Stimulated activated CD4-positive, alpha-beta T cell treated with anti-CD3 and anti-CD28 coated beads, Interleukin-4, amount 100 ng/mL, for 4 hours (primary cell): ENCODE measurements at regions not wholly inside any gene's neighbourhood (a gene's known extent, or its start where the extent isn't known, plus 50 kb on each side); places are given as distances from the start of the nearest gene placed in this dataset.

Experiments used
- DNase-seq, 2 experiments: peaks; one replicate each; pipeline ENCODE4 v3.0.0-alpha.2; 2020

- DNase-seq: no peak
These were observed 135.0 kb upstream of the ARL4C start for GRCh38 chr2:234631646-234632514.

DNA sequence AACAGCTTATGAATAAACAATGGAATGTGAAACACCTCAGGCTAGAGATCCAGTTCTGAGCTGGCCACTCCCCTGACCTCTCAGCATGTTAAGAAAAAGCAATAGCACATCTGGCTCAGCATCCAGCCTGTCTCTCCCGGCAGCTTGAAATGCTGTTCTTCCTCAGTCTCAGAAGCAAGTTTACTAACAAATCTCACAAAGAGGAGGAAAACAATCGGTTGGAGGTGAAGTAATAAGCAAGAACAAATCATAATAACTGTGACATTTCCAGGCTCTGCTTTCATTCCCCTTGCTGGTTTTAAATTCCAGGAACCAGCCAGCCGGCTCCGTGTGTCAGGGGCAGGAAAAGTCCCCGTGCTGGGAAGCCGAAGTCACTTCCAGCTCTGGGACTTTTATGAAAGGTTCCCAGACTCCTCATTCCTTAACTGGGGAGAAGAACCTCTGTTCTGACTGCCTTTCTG is 133.9 kb upstream of the ARL4C start:
- no peak for DNase-seq

GRCh38 chr2:234629596-234629995 is 132.7 kb upstream of the ARL4C start:
- DNase-seq: no peak

DNA sequence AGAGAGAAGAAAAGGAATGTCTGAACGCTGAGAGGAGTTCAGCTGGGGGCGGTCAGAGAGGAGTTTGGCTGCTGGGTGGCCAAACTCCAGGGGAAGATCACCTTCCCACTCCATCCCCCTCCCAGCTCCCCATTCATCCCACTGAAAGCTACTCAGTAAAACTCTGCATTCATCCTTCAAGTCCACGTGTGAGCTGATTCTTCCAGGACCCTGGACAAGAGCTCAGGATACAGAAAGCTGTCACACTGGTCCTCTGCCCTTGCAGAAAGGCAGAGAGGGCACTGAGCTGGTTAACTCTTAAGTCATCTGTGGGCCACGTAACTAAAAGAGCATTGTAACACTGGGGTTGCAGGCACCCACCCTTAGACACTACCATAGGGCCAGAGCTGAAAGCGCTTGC is 132.1 kb upstream of the ARL4C start:
- no peak for DNase-seq

DNA sequence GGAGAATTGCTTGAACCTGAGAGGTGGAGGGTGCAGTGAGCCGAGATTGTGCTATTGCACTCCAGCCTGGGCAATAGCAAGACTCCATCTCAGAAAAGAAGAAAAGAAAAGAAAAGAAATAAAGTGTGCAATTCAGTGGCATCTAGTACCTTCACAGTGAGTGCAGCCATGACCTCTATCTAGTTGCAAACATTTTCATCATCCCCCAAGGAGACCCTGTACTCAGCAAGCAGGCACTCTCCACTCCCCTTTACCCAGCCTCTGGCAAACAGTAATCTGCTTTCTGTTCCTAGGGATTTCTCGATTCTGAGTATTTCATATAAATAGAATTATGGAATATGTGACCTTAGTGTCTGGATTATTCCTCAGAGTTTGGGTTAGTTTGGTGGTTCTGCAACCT is 130.4 kb upstream of the ARL4C start:
- DNase-seq: no peak

- DNase-seq: no peak
These were observed 129.8 kb upstream of the ARL4C start for GRCh38 chr2:234626566-234627130.

GRCh38 chr2:234625626-234626250 is 128.9 kb upstream of the ARL4C start:
- DNase-seq: no peak

- no peak for DNase-seq
These were observed 126.7 kb upstream of the ARL4C start for GRCh38 chr2:234623521-234623991.

DNA sequence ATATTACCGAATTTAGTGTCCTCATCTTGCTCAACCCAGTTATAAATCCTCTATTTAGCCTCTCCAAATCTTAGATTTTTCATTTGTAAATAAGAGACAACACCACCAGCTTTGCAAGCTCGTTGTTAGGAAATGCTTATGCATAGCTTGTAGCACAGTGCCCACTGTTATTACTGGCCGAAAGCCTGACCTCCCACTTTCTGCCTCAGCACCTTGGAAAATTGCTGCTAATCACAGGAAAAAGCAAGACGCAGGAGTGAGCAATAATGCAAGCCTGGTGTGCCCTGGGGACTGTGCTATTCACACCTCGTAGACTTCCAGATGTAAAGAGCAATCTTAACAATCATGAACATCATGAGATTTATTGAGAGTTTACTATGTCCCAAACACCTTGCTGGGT is 124.2 kb upstream of the ARL4C start:
- no peak for DNase-seq

DNA sequence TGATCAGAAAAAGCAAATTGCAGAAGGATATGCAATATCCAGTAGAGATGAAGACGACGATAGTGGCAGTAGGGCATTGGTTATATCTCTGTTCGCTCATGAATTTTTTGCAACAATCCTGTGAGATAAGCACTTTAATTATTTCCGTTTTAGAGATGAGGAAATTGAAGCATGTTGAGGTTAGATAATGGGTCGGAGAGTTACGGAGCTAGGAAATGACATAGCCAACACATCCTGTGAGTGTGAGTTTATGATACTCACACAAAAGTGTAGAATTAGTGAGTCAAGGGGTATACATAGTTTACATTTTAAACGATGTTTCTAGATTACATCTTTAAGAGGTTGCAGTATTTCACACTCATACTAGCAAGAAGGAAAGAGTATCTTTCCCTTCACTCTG is 123.1 kb upstream of the ARL4C start:
- DNase-seq: no peak

DNA sequence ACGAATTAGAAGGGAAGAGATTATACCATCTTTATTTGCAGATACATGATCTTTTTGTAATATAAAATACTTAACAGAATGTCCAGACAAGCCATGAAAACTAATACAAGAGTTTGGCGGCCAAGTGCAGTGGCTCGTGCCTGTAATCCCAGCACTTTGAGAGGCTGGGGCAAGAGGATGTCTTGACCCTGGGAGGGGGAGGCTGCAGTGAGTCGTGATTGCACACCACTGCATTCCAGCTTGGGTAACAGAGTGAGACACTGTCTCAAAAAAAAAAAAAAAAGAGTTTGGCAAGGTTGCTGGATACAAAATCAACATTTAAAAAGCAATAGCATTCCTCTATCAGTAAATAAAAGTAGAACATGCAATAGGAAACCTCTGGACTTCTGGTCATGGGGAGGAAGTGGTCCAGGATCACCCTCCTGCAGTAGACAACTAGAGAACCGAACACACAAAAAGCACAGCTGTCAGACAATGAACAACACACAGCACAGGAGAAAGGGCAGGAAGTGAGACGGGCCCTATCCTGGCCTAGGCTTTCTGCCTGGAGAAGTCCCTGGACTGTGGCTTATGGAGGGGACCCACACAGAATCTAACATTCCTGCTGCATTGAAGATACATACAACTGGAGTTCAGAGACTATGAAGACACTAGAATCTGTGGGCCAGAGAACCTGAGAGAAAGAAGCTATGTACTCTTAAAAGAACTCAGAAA is 118.9 kb upstream of the ARL4C start:
- DNase-seq: no peak

DNA sequence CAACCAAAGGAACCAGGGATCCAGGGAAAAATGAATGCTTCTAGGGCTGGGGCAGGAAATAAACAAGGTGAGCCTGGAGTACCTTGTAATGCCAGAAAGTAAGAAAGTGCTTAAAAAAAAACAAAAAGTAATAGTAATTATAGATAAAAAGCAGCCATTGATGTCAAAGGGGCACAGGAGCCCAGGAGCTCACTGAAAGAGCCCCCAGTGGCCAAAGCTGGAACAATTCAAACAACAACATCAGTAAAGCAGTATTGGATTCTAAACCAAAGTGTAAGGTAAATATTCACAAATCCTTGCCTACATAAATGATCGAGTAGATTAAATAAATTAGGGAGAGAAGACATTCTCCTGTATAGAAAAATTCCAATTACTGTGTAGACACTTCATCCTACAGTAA is 114.3 kb upstream of the ARL4C start:
- DNase-seq: no peak

- no peak for DNase-seq
These were observed 112.1 kb upstream of the ARL4C start for GRCh38 chr2:234608946-234609345.

GRCh38 chr2:234607691-234608090 is 110.8 kb upstream of the ARL4C start:
- DNase-seq: no peak

DNA sequence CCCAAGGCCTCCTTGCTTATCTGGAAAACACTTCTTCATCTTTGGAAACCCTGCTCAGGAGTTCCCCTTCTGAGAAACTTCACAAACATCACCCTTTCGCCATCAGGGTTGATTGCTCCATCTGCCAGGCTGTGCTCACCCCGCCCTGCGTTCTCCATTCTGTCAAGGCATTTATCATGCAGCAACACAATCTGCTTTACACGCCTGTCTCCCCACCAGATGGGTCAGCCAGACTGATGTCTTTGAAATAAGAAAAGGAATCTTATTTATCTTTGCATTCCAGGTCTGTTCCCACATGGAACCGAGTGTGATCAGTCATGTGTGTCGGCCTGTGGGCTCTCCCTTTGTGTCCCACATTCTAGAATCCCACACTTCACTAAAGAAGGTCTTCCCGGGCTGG is 110.0 kb upstream of the ARL4C start:
- no peak for DNase-seq

DNA sequence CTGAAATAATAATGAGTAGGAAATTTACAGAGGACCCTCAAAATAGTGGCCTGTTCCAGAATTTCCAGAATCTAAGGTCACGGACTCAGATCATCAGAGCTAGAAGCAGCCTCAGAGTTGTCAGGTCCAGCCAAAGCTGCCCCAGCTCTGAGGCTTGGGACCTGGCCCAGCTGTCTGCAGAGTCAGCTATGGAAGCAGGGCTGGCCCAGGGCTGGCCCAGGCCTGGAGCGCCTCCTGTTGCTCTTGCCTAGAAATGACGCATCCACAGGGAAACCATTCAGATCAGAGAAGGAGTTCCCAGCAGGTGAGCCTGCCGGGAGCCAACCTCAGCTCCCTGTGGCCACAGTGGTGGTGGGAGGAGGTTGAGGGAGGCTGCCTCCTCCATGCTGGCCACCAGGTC is 106.7 kb upstream of the ARL4C start:
- no peak for DNase-seq

DNA sequence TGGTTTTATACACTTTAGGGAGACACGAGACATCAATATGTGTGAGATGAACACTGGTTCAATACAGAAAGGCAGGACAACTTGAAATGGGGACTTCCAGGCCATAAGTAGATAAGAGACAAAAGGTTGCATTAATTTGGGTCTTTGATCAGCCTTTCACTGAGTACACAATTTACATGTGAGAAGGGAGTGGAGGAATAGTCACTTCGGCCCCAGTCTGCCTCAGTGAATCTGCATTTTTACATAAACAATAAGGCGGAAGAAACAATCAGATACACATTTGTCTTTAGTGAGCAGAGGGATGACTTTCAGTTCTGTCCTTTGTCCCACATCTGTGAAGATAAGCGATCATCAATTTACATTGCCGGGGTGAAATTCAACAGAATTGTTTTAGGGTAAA is 104.3 kb upstream of the ARL4C start:
- no peak for DNase-seq

DNA sequence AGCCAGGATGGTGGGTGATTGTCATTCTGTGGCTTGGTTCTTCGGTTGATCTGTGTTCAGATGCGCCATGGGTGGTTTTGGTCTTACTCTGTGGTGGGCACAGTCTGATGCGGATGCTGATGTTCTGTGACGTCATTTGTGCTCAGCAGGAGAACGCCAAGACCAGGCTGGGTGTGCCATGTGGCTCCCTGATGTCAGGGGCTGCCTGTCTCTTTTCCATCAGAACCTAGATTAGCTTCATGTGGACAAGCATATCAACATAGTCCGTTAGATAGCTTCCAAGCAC is 100.6 kb upstream of the ARL4C start:
- DNase-seq: no peak

DNA sequence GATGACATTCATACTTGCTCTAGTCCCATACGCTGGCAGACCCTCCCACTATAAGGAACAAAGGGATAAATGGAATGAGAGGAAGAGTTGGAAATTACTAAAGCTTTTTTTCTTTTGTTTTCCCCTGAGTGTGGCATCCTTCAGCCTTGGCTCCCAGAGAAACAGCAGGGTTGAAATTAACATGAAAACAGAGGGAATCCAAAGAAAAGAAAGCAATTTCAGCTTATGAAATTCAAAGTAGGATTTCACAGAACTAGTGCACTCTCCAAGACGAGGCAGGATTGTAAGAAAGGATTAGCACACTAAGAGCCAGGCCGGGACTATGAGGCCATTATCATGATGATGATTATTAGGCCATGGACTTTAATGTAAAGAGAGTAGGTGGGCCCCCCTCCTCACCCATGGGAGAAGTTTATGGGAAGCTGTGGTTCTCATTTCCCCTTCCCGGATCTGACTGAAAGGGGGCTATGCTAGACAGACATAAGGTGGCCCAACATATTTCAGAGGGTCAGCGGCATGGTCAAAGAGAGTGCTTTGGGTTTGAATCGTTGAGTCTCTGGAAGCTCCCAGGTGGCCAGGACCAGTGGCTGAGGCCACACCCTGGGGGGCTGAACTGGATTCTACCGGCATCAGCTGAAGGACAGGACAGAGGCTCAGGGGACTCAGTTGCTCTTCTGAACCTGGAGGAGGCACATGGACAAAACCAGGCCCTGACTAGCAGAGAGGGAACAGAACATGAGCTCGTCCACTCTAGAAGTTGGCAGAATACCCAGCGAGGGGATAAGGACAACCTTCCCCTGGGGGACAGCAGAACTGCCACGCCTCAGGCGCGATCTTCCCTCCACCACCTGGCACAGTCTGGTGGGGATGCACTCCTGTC is 100.1 kb upstream of the ARL4C start:
- no peak for DNase-seq

DNA sequence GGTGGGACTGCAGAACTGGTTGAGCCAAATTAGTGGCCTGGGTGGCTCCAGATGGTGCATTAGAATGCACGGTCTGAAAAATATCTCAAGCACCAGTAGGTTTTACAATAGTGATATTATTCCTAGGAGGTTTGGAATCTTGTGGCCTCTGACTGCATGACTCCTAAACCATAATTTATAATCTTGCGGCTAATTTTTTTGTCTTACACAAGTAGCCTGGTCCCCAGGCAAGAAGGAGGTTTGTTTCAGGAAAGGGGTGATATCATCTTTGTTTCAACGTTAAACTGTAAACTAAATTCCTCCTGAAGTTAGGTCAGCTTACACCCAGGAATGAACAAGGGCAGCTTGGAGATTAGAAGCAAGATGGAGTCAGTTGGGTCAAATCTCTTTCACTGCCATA is 98.9 kb upstream of the ARL4C start:
- no peak for DNase-seq

GRCh38 chr2:234594715-234595114 is 97.8 kb upstream of the ARL4C start:
- no peak for DNase-seq

DNA sequence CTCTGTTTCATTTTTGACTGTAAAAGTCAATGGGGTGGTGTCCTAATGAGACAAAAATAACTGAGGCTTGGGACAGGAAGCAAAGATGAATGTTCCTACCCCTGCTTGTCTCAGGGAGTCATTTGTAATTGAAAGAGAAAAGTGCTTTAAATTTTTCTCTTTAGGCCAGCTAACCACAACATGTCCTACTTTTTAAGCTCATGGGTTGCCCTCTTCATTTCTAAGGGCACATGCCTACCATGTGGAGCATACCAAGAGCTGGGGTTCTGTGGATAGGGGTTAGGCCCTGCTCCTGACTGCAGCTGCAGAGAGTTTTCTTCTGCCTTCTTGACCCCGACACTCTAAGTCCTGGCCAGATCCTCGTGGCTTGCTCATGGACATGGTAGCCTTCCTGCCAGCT is 96.8 kb upstream of the ARL4C start:
- DNase-seq: no peak

GRCh38 chr2:234592541-234592940 is 95.7 kb upstream of the ARL4C start:
- no peak for DNase-seq
